Esophagus muscularis mucosa (tissue), 3 donors: ENCODE measurements at regions not wholly inside any gene's neighbourhood (a gene's known extent, or its start where the extent isn't known, plus 50 kb on each side); places are given as distances from the start of the nearest gene placed in this dataset.

Experiments used
- CTCF ChIP-seq, 3 experiments: fragments of 200-600 bp in 2 of 3; fragments of 450-650 bp in 1 of 3; sonication (generic) in 2 of 3; IDR thresholded peaks; one replicate each; pipeline ENCODE4 v1.5.1; 2017 to 2019; ENCODE audit warnings: antibody characterized with exemption in 3 of 3, mild to moderate bottlenecking in 2 of 3, moderate library complexity in 1 of 3
- POLR2AphosphoS5 ChIP-seq, 2 donors: sonication (generic); formaldehyde crosslinking; IDR thresholded peaks; one replicate each; pipeline ENCODE4 v1.6.1; 2017; ENCODE audit warnings: antibody characterized with exemption in 2 of 2

- no peak for TF ChIP-seq POLR2AphosphoS5 (IDR thresholded peaks at IDR 0.05)
- TF ChIP-seq CTCF (IDR thresholded peaks at IDR 0.05) = no peak
These were observed 236.5 kb upstream of the AFDN start for GRCh38 chr6:167590193-167590592.
